ENCODE measurements at regions not wholly inside any gene's neighbourhood (a gene's known extent, or its start where the extent isn't known, plus 50 kb on each side); places are given as distances from the start of the nearest gene placed in this dataset.

DNA sequence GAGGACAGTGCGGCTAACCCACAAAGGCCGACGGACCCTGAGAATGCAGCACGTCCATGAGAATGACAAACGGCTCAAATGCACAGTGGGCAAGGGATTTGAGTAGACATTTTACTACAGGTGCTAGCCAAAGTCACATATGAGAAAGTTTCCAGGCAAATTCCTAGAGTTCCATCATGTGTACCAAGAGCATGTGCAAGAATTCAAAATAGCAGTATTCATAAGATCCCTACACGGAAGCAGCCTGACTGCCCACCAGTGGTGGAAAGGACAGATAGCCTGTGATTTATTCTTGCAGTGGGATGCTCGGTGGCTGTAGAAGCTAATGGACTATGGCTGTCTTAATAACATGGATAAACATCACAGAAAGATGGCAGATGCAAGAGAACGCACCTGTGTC lies 68.0 kb downstream of the RGS12 start:
- DNase-seq: no peak
- Histone ChIP-seq H3K79me2 (ENCODE audit: insufficient read depth) (peaks cover 43% of the 10 kb centered on the region; the same call in 1 of the 2 replicates), H3K4me2 (no peak overlapping the region), H3K4me1 (ENCODE audit: control insufficient read depth in 1 of 2, insufficient read depth in 2 of 2, low read depth in 1 of 2, low read length in 1 of 2) (no peaks in the 10 kb centered on the region; a peak in 1 of 4 replicates), H3K9me3 (no peaks in the 10 kb centered on the region), H3K9ac (no peak overlapping the region), H3K36me3 (replicated peaks in 1 of 2; ENCODE audit: control insufficient read depth in 1 of 2, insufficient read depth in 2 of 2, low read length in 1 of 2) (peaks cover 0 to 6% of the 10 kb centered on the region in 2 experiments), H4K20me1 (ENCODE audit: insufficient read depth) (peaks cover 15% of the 10 kb centered on the region; the same call in 1 of the 2 replicates), H3K27me3 (ENCODE audit: insufficient read depth) (no peaks in the 10 kb centered on the region), H3K27ac (ENCODE audit: low read depth in 2 of 2, low read length in 1 of 2) (no peak overlapping the region), H3F3A (replicated peaks; ENCODE audit: insufficient read depth) (peaks cover 10% of the 10 kb centered on the region), H3K4me3 (ENCODE audit: low read depth in 2 of 2, low read length in 1 of 2) (no peak overlapping the region), H3K9me2 (no peaks in the 10 kb centered on the region), H2AFZ (ENCODE audit: low read depth) (no peak overlapping the region)
- CTCF ChIA-PET: interaction anchor here (1.2 to 2.3 kb wide), 3 partner anchors 13 to 120 kb away, joined by 4 to 10 read pairs (median 4); no protein-coding TSS in a partner anchor
- WGBS (ENCODE audit: low lambda C conversion rate): 97% methylated on average over 8 of the region's 8 CpGs
- TF ChIP-seq, protein P1, sequence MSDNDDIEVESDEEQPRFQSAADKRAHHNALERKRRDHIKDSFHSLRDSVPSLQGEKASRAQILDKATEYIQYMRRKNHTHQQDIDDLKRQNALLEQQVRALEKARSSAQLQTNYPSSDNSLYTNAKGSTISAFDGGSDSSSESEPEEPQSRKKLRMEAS (IDR thresholded peaks at IDR 0.05; ENCODE audit: low read depth): no peak
- TF ChIP-seq NFIC (IDR thresholded peaks at IDR 0.05; ENCODE audit: borderline replicate concordance) (no peak), SMC3 (IDR thresholded peaks at IDR 0.05; ENCODE audit: low read depth, low read length) (no peak), ELF1 (IDR thresholded peaks at IDR 0.05) (no peak), FOXJ3 (CRISPR knock-in tag; IDR thresholded peaks at IDR 0.05) (no peak), MXI1 (IDR thresholded peaks at IDR 0.05; ENCODE audit: low read depth, low read length) (no peak)
- TF ChIP-seq, protein P2, sequence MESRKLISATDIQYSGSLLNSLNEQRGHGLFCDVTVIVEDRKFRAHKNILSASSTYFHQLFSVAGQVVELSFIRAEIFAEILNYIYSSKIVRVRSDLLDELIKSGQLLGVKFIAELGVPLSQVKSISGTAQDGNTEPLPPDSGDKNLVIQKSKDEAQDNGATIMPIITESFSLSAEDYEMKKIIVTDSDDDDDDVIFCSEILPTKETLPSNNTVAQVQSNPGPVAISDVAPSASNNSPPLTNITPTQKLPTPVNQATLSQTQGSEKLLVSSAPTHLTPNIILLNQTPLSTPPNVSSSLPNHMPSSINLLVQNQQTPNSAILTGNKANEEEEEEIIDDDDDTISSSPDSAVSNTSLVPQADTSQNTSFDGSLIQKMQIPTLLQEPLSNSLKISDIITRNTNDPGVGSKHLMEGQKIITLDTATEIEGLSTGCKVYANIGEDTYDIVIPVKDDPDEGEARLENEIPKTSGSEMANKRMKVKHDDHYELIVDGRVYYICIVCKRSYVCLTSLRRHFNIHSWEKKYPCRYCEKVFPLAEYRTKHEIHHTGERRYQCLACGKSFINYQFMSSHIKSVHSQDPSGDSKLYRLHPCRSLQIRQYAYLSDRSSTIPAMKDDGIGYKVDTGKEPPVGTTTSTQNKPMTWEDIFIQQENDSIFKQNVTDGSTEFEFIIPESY (IDR thresholded peaks at IDR 0.05; ENCODE audit: borderline replicate concordance, low read depth): no peak
- POLR2A ChIA-PET: no interaction called here

DNA sequence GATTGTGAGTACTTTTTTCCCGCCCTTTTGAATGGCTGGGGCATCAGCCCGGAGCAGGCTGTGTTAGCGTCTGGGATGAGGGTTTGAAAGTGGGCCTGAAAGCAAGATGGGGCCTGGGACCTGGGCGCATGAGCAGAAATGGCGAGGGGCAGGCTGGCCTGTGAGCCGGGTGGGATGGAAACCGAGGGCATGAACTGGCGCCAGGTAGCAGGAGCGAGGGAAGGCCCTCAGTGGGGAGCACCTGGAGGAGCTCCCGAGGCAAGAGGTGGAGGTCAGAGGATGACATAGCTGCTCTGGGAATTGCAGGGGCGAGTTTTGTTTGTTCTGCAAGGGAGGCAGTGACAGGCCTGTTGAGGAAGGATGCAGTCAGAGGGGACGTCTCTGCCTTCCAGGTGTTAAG lies 68.6 kb downstream of the RGS12 start:
- Histone ChIP-seq H3K36me3 (replicated peaks in 1 of 2; ENCODE audit: control insufficient read depth in 1 of 2, insufficient read depth in 2 of 2, low read length in 1 of 2) (peaks cover 0 to 6% of the 10 kb centered on the region in 2 experiments), H3K4me2 (no peak overlapping the region), H4K20me1 (ENCODE audit: insufficient read depth) (peaks cover 15% of the 10 kb centered on the region; the same call in 1 of the 2 replicates), H3K79me2 (ENCODE audit: insufficient read depth) (peaks cover 37% of the 10 kb centered on the region; the same call in 1 of the 2 replicates), H3K27me3 (ENCODE audit: insufficient read depth) (no peaks in the 10 kb centered on the region), H3K9me2 (no peaks in the 10 kb centered on the region), H3K9ac (no peak overlapping the region), H3K4me1 (ENCODE audit: control insufficient read depth in 1 of 2, insufficient read depth in 2 of 2, low read depth in 1 of 2, low read length in 1 of 2) (no peaks in the 10 kb centered on the region; a peak in 1 of 4 replicates), H2AFZ (ENCODE audit: low read depth) (no peak overlapping the region), H3K4me3 (ENCODE audit: low read depth in 2 of 2, low read length in 1 of 2) (no peak overlapping the region), H3K27ac (ENCODE audit: low read depth in 2 of 2, low read length in 1 of 2) (no peak overlapping the region), H3K9me3 (no peaks in the 10 kb centered on the region), H3F3A (replicated peaks; ENCODE audit: insufficient read depth) (peaks cover 10% of the 10 kb centered on the region)
- no peak for DNase-seq
- ChIA-PET POLR2A (no interaction called here), CTCF (interaction anchor here (1.0 to 2.3 kb wide), 4 partner anchors 13 to 120 kb away, joined by 3 to 10 read pairs (median 4); no protein-coding TSS in a partner anchor)
- TF ChIP-seq ELF1 (IDR thresholded peaks at IDR 0.05): no peak
- TF ChIP-seq, protein P3, sequence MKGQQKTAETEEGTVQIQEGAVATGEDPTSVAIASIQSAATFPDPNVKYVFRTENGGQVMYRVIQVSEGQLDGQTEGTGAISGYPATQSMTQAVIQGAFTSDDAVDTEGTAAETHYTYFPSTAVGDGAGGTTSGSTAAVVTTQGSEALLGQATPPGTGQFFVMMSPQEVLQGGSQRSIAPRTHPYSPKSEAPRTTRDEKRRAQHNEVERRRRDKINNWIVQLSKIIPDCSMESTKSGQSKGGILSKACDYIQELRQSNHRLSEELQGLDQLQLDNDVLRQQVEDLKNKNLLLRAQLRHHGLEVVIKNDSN (IDR thresholded peaks at IDR 0.05; ENCODE audit: borderline replicate concordance, low read depth): no peak
- TF ChIP-seq, protein P4, sequence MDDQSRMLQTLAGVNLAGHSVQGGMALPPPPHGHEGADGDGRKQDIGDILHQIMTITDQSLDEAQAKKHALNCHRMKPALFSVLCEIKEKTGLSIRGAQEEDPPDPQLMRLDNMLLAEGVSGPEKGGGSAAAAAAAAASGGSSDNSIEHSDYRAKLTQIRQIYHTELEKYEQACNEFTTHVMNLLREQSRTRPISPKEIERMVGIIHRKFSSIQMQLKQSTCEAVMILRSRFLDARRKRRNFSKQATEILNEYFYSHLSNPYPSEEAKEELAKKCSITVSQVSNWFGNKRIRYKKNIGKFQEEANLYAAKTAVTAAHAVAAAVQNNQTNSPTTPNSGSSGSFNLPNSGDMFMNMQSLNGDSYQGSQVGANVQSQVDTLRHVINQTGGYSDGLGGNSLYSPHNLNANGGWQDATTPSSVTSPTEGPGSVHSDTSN (IDR thresholded peaks at IDR 0.05): no peak
- no peak for TF ChIP-seq JUND (IDR thresholded peaks at IDR 0.05)
- no peak for TF ChIP-seq EP300 (IDR thresholded peaks at IDR 0.05; ENCODE audit: borderline replicate concordance in 1 of 2, low read depth in 1 of 2, low read length in 1 of 2)
- TF ChIP-seq GABPA (IDR thresholded peaks at IDR 0.05; ENCODE audit: low read depth): no peak
- no peak for TF ChIP-seq TEAD4 (IDR thresholded peaks at IDR 0.05; ENCODE audit: borderline replicate concordance, insufficient read depth)
- TF ChIP-seq RXRA (IDR thresholded peaks at IDR 0.05; ENCODE audit: borderline replicate concordance, low read depth): no peak
- TF ChIP-seq, protein P1 (IDR thresholded peaks at IDR 0.05; ENCODE audit: low read depth): no peak
- TF ChIP-seq POLR2AphosphoS5 (IDR thresholded peaks at IDR 0.05; ENCODE audit: low read depth, low read length): no peak
- no peak for TF ChIP-seq FOXM1 (IDR thresholded peaks at IDR 0.05; ENCODE audit: low read depth)
- no peak for TF ChIP-seq CHD2 (IDR thresholded peaks at IDR 0.05; ENCODE audit: low read length, partially characterized antibody)
- no peak for TF ChIP-seq NRF1 (IDR thresholded peaks at IDR 0.05; ENCODE audit: low read depth, low read length)
- TF ChIP-seq EZH2phosphoT487 (IDR thresholded peaks at IDR 0.05; ENCODE audit: borderline replicate concordance, low read depth): no peak
- 98% methylated on average over 12 of the region's 12 CpGs for WGBS (ENCODE audit: low lambda C conversion rate)

All from SK-N-SH (cell line).